ENCODE measurements at regions not wholly inside any gene's neighbourhood (a gene's known extent, or its start where the extent isn't known, plus 50 kb on each side); places are given as distances from the start of the nearest gene placed in this dataset.

- TF ChIP-seq CTCF (IDR thresholded peaks at IDR 0.05; ENCODE audit: insufficient read depth, low read depth, low read length) (no peak), EZH2 (IDR thresholded peaks at IDR 0.05; ENCODE audit: insufficient read depth, low read length) (no peak)
These were observed 243.6 kb downstream of the PRELID2 start for GRCh38 chr5:145591578-145591977.

Data from astrocyte (in vitro differentiated cells and primary cell).